ENCODE measurements at regions not wholly inside any gene's neighbourhood (a gene's known extent, or its start where the extent isn't known, plus 50 kb on each side); places are given as distances from the start of the nearest gene placed in this dataset.

- no peak for DNase-seq
Observed at GRCh38 chr14:101025696-101026095, 122.2 kb upstream of the RTL1 start.

GRCh38 chr14:101026341-101026740 is 122.8 kb upstream of the RTL1 start:
- DNase-seq, result no peak

GRCh38 chr14:101027291-101027690 is 123.8 kb upstream of the RTL1 start:
- DNase-seq, result no peak

DNA sequence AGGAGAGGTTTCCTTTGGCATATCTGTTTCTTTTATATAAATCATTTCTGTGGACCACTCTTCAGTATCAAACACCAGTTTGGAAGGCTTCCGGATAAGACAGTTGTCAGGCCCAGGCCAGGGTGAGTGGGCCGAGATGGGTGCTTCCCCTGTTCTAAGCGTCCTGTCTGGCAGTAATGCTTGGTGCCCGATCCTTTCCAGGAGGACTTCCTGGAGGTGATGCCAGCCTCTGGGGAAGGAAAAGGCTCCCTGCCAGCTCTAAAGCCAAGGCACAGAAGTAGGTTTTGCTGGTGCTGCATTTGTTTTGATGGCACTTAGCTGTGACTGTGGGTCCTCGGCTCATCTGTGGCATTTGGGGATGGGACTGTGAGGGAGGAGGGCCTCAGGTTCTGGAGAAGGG is 124.4 kb upstream of the RTL1 start:
- DNase-seq, result no peak

DNA sequence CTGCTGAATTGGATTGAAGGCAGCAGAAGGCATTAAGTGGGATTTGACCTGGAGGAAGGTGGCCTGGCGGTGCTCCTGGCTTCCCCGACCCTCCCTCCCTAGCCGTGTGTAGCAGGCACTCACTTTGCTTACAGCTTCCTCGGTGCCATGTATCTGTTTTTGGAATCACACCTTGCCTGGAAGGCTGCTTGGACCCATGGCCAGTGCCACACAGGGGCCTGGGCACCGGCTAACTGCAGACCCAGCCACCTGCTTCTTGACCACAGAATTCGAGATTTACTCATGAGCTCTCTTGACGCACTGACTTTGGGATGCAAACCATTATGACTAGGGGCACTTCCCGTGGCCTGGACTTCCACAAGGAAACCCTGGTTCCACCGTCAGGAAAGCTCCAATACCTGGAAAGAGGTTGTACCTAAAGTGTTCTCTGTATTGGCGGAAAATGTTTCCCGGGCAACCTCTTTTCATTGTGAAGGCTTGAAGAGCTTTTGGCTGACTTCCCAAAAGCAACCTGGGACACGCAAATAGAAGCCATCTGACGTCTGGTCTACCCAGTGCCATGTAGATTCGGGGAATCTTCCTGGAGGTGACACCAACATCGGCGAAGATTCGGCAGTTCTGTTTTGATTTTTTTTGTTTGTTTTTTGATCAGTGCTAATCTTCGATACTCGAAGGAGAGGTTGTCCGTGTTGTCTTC is 125.6 kb upstream of the RTL1 start:
- DNase-seq, result no peak

GRCh38 chr14:101029668-101030290 is 126.3 kb upstream of the RTL1 start:
- DNase-seq, result no peak

DNA sequence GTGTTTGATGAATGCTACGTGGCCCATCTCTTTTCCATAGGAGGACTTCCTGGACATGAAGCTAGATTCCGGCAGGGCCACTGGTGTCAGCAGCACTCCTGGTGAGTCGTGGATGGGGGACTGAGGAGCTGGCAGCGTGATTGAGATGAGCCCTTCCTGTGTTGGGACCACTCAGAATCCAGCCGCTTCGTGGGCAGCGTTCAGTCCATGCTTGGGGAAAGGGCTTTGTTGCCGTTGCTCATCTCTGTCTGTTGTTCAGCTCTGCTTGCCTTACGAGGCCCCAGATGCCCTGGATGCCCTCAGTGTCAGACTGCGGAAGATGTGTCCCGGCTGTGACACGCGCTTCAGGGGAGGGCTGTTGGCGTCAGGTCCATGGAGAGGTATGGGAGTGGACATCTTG is 127.1 kb upstream of the RTL1 start:
- no peak for DNase-seq

GRCh38 chr14:101031186-101031585 is 127.7 kb upstream of the RTL1 start:
- no peak for DNase-seq

DNA sequence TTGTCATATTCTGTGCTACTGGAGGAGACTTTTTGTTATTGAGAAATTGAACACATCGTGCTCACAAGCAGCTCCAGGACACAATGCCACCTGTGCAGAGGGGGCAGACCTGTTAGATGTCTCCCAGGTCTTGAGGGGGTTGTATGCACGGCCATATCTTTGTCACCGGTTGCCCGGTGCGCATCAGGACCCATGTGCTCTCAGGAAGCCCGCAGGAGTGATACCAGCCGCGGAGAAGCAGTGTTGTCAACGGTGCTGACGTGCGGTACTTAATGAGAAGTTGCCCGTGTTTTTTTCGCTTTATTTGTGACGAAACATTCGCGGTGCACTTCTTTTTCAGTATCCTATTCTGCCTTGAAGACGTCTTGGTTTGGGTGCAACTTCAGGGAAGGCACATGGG is 128.2 kb upstream of the RTL1 start:
- no peak for DNase-seq

DNA sequence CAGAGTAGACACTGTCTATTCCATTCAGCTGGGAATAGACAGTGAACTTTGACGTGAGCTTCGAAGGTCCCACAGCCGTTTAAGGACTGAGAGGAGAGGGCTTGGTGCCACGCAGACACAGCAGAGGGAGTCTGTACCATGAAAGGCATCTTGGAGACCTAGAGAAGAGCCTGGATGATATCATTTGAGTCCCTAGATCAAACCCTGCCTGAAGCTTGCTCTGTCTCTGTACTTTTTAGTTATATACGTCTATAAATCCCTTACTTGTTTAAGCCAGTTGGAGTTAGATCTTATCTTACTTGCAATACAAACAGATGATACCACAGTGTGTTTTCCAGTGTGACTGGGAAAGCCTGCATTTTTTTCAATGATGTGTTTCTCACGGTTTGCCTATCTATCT is 128.9 kb upstream of the RTL1 start:
- DNase-seq, result no peak

GRCh38 chr14:101033006-101033405 is 129.5 kb upstream of the RTL1 start:
- no peak for DNase-seq

DNA sequence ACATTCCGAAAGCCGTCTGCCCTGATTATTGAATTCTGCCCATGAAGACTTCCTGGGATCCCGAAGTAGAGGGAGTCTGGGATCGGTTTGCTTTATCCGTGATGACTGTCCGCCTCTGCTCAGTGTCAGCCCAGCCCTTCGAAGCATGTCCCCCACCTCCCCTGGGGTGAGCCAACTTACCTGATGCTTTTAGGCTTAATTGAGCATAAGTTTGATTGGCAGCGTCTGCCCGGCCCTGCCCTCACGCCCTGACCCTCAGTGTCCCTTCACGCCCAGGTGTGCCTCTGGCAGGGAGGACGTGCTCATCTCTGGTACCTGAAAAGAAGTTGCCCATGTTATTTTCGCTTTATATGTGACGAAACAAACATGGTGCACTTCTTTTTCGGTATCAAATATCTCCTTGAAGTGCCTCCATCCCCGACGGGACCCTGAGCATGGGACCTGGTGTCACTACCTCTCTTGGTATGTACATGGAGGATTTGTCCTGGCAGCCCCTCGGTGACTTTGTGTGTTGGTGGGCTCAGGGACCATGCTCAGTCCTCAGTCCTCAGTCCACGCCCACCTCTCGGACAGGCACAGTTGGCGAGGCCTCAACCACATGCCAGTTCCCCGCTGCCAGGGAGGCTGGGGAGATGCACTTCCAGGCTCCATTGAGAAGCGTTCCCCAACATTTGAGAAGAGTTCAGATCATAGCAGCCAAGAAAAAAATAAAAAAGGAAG is 130.1 kb upstream of the RTL1 start:
- no peak for DNase-seq

- DNase-seq, result no peak
Observed at GRCh38 chr14:101034986-101035385, 131.5 kb upstream of the RTL1 start.

DNA sequence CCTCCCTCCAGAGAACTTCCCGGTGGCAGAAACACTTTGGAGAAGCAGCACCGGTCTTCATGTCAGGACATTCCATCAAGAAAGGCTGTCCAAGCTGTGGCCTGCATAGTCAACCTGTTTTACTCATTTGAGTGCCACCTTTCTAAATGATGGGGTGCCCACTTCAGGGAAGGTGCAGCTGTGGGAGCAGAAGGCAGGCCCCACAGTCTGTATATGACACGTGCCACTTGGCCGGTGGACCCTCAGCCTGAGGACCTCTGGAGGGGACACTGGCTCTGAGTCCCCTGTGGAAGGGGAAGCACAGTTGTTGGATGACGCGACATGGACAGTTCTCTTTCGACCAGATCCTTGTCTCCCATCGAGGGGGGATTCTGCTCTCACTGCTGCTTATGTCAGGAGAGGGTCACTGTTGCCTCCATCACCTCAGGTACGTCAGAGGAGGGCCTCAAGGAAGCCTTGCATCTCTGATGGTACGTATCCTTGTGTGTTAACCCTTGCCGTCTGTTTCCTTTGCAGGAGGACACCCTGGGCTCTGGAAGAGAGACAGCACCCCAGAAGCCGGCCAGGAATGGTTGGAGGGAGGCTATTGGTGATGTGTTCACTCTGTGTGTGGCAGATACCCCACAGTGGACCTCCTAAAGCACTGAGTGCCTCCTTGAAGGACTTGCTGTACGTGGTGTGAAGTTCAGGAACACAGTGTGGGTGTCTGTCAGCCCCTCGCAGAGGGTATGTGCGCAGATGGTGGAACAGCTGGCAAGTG is 132.1 kb upstream of the RTL1 start:
- DNase-seq, result no peak

- no peak for DNase-seq
Observed at GRCh38 chr14:101037021-101037817, 133.7 kb upstream of the RTL1 start.

DNA sequence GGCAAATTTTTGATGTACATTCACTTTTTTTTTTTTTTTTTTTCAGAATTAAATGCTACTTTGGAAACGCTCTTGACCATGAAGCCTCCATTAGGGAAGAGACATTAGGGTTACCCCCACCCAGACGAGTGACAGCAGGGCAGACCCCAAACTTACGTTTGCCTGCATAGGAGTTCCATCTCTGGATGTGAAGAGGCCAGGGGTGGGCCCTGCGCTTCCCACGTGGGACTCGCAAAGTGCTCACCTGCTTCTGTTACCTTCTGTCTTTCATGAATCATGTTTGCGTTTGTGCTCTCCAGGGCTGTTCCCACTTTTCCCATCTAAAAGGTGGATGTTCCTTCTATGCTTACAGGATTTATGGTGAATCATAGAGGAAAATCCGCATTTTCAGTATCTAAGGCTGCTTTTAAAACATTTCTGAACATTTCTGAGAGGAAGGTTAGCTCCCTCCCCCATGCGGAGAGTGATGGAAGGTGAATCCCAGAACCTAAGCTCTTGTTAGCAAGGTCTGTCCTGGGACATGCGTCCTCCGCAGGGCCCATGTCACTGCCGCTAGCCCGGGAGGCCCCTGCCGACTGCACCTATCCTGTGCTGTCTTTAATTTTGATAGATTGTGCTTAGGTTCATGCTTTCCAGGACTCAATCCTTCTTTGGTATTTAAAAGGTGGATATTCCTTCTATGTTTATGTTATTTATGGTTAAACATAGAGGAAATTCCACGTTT is 135.7 kb upstream of the RTL1 start:
- DNase-seq, result no peak

DNA sequence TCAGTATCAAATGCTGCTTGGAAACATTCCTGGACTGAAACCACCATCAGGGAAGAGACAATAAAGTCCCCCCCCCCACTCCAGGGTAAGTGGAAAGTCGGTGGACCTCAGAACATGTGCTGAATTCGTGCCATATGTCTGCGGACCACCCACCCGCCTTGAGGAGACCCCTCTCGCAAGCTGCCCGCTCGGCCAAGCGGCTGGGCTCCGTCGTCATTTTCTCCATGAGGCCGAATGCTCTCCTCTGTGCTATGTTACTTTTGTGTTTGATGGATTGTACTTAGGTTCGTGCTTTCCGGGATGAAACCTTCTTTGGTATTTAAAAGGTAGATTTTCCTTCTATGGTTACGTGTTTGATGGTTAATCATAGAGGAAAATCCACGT is 136.2 kb upstream of the RTL1 start:
- DNase-seq, result no peak

- DNase-seq, result no peak
Observed at GRCh38 chr14:101040538-101041442, 137.3 kb upstream of the RTL1 start.

GRCh38 chr14:101043891-101044290 is 140.4 kb upstream of the RTL1 start:
- DNase-seq, result no peak

All from amygdala (tissue), 56 donors.